NCI-H524 (cell line): ENCODE measurements at regions not wholly inside any gene's neighbourhood (a gene's known extent, or its start where the extent isn't known, plus 50 kb on each side); places are given as distances from the start of the nearest gene placed in this dataset.

Experiments used
- DNase-seq, 2 experiments: peaks; one replicate each; lab custom pipeline; 2025; lab: John Stamatoyannopoulos, UW

DNA sequence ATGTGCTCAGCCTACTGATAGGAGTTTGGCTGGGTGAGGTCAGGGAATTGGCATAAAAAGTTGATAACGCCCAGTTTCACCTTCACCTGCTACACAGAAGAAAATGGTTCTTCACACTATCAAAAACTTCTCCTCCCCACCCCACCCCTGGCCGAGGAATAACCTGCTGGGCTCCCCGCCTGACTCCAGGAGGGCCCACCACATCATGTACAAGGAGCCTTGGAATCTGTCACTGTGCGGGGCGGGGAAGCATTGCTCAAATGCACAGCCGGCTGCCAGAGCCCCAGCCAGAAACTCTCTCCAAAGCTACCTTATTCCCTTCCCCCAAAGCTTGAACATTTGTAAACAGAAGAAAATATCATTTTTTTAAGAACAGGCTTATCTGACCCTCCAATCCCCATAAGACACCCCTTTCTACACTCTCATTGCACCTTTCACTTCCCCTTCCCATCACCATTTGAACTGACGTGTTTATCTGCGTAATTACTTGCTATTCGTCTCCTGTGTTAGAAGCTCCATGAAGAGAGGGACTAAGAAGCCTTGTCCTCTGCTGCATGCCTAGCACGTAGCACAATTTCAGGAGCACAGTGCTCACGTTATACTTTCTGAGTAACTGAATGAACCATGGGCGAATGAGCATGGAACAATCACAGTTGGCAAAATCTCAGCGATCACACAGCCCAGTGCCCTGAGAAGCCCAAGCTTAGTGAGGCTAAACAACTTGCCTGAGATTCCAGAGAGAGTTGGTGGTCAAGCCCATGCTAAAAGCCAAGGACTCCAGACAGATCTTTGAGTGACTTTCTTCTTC lies 82.9 kb downstream of the HES1 start:
- DNase-seq, result no peak

DNA sequence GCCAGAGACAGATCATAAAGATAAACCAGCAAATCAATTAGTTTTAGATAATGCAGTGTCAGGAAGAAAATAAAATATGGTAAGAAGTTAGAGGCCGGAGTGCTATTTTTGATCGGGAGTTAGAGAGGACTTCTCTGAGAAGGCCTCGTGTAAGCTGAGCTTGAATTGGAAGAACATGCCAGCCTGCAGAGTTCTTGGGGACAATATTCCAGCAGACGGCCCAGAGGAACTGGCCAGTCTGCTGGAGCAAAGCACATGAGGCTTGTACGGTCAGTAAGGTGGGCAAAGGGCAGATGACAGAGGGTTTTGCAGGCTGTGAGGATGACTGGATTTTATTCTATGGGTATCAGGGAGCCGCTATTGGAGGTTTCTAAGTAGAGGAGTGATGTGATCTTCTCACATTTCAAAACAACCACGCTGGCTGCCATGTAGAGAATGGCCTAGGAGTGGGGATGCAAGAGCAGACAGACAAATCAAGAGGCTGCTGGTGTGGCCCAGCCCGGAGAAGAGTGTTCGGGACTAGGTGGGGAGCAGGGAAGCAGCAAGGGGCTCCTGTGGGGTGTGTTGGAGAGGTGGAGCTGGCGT lies 84.0 kb downstream of the HES1 start:
- no peak for DNase-seq

DNA sequence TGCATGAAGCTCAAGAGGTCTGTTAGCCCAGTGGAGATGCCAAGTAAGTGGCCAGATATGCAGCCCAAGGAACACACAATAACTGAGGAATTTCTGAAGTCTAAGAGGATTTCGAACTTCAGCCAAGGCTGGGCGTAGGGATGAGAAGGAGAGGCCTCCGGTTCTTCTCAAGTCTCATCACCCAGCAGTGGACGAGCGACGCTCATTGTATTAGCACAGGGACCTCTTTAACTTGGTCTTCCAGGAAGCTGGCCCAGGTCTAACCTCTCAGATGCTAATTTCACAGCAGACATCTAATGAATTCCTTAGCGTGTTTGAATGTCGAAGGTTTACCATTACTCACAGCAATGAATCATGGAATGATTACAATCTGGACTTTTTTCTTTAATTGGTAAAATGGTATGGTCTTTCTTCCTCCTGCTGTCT lies 85.0 kb downstream of the HES1 start:
- DNase-seq, result no peak

DNA sequence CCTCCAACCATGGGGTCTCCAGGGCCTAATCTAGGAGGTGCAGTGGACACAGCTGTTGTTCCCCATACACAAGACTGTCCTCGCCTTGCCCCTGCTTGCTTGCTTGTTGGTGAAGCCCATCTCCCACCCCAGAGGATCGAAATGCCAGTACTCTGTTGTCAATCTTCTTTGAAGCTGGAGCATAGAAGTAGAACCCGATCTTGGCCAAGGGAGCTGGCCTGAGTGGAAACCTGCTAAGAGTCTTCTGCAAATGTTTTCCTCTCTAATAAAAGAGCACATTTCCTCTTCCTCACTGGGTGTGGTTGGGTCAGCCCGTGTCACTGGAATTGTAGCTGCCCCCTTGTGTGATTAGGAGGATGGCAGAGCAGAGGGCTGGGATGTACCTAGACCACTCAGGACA lies 85.4 kb downstream of the HES1 start:
- DNase-seq, result no peak

DNA sequence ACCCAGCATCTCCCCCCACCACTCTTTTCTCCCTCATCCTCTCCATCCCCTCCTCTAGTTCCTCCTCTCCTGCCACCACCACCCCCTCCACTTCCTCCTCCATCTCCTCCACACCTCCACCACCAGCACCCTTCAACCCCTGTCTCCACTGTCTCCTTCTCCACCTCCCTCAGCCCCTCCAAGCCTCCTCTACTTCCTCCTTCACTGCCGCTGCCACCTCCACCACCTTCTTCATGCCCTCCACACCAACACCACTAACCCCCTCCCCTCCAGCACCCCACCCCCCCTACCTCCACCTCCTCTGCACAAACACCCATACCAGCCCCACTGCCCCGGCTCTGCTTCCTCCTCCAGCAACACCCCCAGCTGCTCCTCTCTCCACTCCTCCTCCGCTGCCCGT lies 88.0 kb downstream of the HES1 start:
- DNase-seq, result no peak

DNA sequence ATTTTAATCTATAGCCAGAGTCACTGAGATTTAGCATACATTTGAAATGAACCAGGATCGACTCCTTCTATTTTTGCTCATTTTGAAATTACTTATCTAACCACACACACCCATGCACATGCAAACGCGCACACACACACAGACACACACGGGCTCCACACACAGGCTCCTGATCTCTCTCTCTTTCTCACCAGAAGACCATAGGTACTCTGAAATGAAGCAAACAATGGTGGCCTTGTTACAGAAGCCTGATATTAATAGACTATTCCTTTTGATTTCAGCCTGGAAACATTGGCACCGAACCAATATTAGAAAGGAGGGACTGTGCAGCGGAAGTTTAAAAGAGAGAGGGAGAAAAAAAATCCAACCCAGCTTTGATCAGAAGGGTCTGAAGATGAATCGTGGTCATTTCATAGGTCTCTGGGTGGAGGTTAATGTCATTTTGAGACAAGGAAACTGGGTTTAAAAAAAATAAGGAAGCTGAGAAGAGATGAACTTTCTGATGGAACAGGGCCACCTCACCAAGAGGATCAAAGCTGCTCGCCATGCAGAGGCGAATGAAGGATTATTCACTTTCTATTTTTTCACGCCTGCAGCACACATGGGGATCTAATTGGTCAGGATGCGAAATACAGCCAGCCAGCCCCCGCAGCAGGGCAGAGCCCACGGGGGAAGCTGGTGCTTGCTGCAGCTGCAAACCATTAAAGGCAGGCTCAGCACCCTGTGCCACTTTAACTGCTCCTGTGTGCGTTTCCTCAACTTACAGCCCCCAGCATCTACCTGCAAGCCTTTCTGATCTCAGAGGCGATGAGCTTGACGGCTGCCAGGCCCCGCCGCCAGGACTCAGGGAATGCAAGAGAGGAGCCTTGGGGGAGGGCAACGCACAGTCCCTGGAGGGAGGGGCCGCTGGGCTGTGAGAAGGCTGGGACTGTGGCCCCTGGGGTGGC lies 88.8 kb downstream of the HES1 start:
- DNase-seq, result no peak

DNA sequence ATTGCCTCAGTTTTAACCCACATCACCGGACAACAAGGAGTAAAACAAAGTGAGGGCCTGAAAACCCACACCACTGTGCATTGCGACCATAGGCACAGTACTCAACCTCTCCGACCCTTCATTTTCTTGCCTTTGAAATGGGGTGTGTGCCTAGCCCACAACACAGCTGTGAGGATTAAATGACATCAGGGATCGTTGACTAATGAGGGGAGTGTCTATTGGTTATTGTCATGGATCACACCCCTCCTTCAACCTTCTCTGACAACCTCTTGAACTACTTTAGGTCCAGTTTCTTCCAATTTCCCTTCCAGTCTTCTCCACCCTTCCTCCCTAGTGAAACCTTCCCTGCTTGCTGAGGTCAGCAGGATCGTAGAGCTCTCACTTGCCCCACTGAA lies 89.5 kb downstream of the HES1 start:
- DNase-seq, result no peak

DNA sequence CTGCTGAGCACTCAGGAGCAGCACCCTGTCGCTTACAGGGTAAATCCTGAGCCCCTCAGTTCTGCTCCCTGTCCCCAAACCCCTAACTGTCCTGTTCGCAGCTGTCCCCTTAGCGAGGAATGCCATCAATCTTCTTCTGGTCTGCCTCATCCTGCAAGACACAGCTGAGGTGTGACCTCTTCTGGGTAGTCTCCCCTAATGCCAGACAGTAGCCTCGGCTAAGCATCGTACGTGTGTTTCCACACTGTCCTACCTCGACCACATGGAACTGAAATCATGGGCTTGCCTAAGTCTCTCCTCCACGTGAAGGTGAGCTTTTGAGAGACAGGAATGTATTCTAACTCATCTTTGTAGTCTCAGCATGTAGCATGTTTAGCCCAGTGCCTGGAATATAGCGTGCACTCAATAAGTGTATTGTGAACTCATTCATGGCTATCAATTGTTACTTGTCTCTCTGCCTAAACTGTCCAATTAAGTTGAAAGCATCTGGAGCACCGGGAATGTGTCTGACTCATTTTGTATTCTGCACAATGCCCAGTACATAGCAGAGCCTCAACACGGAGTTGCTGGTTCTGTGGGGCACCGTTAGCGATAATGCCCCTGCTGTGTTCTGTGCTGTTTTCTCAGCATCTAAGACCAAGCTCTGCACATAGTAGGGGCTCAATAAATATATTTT lies 90.2 kb downstream of the HES1 start:
- no peak for DNase-seq

DNA sequence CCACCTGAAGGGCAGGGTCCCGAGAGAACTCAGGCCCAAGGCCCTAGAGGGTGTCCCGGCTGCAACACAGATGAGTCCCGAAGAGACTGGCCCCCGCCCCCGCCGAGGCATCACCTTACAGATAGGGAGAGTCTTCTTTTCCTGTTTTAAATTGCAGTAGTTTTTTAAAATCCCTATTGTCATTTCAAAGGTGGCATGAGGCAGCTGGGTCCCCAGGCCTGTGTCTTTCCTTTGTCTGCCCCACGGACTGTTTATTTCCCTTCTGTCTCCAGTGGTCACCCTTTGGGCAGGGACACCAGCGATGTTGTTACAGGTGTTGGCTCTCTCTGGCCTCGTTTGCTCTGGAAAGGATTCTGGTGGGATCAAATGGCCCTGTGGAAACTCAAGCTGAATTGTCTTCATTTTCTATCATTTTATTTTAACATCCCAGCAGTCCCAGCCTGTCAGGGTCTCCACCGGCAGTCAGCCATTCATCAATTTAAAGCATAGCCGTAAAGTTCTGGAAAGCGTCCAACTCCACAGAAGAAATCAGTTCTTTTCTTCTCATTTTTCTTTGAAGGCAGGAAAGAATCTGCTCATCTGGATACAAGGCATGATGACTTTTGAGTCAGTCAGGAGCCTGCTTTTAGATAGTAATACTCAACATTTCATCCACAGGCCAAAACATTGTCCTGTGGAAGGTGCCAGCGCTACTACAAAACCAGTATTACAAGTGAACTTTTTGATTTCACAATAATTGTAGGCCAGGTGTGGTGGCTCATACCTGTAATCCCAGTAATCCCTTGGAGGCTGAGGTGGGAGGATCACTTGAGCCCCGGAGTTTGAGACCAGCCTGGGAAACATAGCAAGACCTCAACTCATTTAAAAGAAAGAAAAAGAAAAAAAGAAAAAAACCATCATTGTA lies 96.2 kb downstream of the HES1 start:
- no peak for DNase-seq

DNA sequence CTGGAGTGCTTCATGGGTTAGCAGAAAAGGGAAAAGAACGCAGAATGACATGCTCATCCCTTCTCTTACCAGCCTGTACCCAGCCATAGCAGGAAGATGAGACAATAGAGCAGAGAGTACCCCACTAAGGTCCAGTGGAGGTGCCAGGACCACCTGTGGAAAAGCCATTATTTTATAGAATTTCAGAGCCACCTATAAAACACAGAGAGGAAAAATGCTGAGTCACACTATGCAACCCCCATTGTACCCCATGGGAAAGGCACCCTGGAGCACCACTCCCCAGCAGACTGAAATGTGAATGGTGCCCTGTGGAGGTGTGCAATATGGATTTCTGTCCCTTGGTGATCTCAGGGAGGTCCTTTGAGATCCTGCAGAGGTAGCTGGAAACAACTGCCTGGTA lies 97.2 kb downstream of the HES1 start:
- DNase-seq, result no peak

DNA sequence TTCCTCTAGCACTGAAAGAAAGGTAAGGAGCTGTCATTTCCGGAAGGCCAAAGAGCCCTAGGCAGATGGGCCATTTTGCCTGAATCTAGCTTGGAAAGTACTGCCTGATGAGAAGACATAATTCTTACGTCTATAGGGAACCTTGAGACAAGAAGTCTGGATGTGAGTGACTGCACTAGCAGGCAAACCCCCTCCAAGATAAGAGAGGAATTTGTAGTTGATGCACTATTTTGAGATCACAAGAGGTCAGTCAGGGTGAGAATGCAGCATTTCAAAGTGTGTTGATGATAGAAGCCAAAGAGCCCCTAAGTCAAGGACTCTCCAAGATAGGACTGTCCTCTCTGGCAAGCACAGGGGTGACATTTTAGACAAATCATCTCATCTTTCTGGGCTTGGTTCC lies 99.2 kb downstream of the HES1 start:
- no peak for DNase-seq

DNA sequence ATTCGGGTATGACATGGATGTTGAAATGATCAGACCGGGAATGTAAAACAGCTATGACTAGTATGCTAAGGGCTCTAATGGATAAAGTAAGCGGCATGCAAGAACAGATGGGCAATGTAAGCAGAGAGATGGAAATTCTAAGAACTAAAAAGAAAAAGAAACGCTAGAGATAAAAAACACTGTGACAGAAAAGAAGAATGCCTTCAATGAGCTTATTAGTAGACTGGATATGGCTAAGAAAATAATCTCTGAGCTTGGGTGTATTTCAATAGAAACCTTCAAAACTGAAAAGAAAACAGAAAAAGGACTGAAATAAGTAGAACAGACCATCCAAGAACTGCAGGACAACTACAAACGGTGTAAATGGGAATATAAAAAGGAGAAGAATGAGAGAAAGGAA lies 101.2 kb downstream of the HES1 start:
- no peak for DNase-seq

DNA sequence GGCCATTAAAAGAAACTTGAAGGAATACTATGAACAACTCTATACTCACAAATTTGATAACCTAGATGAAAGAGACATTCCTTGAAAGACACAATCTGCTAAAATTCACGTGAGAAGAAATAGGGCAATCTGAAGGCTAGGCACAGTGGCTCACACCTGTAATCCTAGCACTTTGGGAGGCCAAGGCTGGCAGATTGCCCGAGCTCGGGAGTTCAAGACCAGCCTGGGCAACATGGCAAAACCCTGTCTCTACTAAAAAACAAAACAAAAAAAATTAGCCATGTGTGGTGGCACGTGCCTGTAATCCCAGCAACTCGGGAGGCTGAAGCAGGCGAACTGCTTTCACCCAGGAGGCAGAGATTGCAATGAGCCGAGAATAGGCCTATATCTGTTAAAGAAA lies 104.8 kb downstream of the HES1 start:
- DNase-seq, result no peak

DNA sequence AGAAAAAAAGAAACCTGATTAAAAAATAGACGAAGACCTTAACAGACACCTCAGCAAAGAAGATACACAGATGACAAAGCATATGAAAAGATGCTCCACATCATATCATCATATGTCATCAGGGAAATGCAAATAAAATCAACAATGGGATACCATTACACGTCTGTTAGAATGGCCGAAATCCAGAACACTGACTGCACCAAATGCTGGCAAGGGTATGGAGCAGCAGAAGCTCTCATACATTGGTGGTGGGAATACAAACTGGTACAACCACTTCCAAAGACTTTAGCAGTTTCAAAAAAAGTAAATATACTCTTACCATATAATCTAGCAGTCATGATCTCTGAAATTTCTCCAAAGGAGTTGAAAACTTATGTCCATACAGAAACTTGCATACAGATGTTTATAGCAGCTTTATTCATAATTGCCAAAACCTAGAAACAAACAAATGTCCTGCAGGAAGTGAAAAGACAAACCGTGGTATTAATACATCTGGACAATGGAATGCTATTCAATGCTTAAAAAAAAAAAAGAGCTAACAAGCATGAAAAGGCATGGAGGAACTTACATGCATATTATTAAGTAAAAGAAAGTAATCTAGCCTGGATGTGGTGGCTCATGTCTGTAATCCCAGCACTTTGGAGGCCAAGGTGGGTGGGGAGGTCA lies 107.4 kb downstream of the HES1 start:
- DNase-seq, result no peak

DNA sequence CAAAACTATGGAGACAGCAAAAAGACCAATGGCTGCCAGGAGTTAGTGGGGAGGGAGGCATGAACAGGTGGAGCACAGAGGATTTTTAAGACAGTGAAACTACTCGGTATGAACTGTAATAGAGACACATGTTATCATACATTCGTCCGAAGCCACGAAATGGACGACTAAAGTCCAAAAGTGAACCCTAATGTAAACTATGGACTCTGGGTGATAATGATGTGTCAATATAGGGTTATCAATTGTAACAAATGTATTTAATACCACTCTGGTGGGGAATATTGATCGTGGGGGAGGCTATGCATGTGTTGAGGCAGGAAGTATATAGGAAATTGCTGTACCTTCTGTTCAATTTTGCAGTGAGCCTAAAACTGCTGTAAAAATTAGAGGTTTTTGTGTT lies 107.0 kb downstream of the CPN2 start:
- DNase-seq, result no peak

DNA sequence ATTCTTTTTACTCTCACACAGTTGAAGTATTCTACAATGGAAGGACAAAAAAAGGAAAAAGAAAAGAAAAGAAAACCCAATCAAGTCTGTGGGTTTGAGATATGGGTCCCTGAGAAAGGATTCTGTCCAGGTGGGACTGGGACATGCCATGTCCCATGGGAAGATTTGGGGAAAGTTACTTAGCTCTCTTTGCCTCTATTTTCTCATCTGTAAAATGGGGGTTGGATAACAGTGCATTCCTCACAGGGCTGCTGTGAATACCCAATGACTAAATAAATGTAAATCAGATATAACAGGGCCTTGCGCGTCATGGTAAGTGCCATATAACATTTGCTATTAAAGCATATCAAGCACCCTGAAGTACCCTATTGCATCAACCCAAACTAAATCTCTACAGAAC lies 105.7 kb downstream of the CPN2 start:
- no peak for DNase-seq

DNA sequence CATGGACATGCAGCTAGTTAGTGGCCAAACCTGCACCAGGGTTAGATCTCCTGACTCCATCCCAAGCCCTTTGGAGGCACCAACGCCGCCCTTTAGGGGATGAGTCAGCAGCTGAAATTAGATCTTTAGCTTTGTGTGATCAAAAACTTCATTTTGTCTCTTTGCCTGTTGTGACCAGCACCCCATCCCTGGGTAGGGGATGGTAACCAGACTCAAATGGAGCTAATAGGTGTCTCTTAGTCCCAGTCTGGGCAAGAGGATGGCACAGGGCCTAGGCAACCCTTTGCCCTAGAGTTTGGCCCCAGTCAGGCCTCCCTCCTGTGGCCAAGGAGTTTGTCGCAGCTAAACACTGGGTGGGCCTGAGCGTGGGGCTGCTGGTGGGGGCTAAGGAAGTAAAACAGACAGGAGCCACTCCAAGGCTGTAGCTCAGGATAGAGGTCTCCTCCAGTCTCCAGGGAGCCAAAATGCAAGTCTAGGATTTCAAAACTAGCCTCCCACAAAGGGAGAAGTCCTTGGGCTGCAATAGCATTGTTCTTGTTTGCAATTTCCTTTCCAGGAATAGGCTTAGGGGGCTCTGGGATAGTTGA lies 105.1 kb downstream of the CPN2 start:
- no peak for DNase-seq

DNA sequence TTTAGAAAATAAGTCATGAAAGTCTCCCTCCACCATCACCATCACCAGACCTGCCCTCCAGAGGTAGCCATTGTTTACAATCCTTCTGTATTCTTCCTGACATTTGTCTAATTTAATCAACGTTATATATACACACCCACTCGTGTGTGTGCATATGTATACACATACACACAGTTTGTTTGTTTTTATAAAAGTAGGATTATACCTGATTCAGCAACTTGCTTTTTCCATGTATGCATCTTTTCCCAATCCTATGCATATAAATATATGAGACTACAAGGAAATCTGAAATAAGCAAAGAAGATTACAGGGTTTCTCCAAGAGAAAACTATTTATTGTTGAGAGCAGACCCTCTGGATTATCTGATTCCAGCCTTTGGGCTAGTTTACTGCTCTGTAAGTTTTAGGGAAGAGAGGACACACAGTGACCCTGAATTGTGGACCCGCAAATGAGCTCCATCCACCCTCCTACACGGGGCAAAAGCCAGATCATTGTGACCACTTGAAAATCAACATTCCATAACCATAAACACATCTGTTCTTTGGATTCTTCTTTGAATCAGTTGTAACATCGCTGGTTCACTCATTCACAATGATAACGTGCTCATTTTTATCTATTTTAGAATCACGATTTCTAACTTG lies 104.3 kb downstream of the CPN2 start:
- no peak for DNase-seq

DNA sequence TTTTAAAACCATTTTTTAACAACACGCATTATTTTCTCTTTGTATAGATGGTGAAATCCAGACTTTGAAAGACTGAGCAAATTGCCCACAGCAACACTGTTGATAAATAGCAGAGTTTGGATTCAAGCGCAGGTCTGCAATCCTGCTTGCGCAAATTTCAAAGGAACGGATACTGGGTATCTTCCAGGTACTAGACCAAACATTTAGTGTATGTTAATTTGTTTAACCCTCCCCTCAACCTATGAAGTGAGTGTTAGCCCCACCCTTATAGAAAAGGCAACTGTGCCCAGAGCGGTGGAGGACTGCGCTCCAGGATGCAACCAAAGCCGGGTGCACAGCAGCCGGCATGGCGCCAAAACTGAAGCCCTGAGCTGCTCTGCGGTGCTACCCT lies 103.8 kb downstream of the CPN2 start:
- no peak for DNase-seq
